Bronchial epithelial cell (primary cell): ENCODE measurements at regions not wholly inside any gene's neighbourhood (a gene's known extent, or its start where the extent isn't known, plus 50 kb on each side); places are given as distances from the start of the nearest gene placed in this dataset.

Experiments used
- DNase-seq: peaks from one replicate; pipeline ENCODE4 v3.0.0-alpha.2; 2010; ENCODE audit warnings: low read depth
- FAIRE-seq: peaks from 2 replicates; lab custom pipeline; 2011; peaks lifted over from hg19 to GRCh38; lab: Jason Lieb, UNC
- H3K27me3 ChIP-seq: 2 replicates; pipeline ENCODE4 v1.5.1; 2011; ENCODE audit warnings: low read length; ENCODE audit not compliant: control insufficient read depth, insufficient read depth
- H3K36me3 ChIP-seq: 2 replicates; pipeline ENCODE4 v1.5.1; 2011; ENCODE audit warnings: low read length; ENCODE audit not compliant: control insufficient read depth, insufficient read depth
- H3K4me3 ChIP-seq: 2 replicates; pipeline ENCODE4 v1.5.1; 2011; ENCODE audit warnings: mild to moderate bottlenecking, low read depth, low read length, control low read depth
- TF ChIP-seq, protein P1 (sequence below): IDR thresholded peaks from 2 replicates; pipeline ENCODE4 v1.5.1; 2011; ENCODE audit warnings: mild to moderate bottlenecking, moderate library complexity, low read length, control low read depth, inconsistent platforms; ENCODE audit not compliant: insufficient read depth, severe bottlenecking

GRCh38 chr20:50295345-50295744 is 104.7 kb downstream of the CEBPB start:
- Histone ChIP-seq H3K36me3 (no peaks in the 10 kb centered on the region), H3K27me3 (no peaks in the 10 kb centered on the region), H3K4me3 (no peak overlapping the region)
- DNase-seq = peak; percentile 36
- no peak for FAIRE-seq
- TF ChIP-seq, protein P1, sequence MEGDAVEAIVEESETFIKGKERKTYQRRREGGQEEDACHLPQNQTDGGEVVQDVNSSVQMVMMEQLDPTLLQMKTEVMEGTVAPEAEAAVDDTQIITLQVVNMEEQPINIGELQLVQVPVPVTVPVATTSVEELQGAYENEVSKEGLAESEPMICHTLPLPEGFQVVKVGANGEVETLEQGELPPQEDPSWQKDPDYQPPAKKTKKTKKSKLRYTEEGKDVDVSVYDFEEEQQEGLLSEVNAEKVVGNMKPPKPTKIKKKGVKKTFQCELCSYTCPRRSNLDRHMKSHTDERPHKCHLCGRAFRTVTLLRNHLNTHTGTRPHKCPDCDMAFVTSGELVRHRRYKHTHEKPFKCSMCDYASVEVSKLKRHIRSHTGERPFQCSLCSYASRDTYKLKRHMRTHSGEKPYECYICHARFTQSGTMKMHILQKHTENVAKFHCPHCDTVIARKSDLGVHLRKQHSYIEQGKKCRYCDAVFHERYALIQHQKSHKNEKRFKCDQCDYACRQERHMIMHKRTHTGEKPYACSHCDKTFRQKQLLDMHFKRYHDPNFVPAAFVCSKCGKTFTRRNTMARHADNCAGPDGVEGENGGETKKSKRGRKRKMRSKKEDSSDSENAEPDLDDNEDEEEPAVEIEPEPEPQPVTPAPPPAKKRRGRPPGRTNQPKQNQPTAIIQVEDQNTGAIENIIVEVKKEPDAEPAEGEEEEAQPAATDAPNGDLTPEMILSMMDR = no peak

DNA sequence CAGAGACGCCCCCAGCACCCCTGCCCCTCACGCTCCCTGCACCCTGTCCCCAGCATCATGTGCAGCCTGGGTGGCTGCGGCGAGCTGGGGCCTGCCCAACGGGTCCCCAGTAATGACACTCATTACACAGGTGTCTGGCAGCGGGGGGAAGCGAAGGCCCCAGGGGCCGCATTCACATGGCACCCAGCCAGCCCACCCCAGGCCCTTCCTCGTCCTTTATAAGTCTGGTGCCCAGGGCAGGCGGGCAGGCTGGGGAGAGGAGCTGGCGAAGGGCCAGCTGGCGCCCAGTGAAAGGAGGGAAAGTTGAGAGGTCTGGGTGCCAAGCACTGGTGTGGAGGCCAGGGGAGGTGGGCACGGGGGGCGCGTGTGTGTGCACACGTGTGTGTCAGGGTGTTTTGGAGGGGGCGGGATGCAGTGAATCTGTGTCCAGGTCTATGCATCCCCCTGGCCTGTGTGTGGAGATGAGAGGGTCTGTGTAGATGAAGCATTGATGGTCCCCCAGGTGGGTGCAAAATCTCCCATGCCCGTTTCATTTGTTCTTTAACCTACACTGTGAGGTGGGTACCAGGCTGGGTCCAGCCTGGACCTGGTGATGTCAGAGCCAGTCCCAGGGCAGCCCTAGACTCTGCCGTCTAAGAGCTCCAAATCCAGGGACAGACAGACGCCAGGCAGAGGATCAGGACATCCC is 105.3 kb downstream of the CEBPB start:
- TF ChIP-seq, protein P1 = no peak
- H3K27me3 ChIP-seq = no peaks in the 10 kb centered on the region
- no peaks in the 10 kb centered on the region for H3K36me3 ChIP-seq
- no peak for FAIRE-seq
- H3K4me3 ChIP-seq = no peak overlapping the region
- DNase-seq = no peak

- TF ChIP-seq, protein P1 = no peak
- DNase-seq (no peak), FAIRE-seq (no peak)
- Histone ChIP-seq H3K4me3 (no peak overlapping the region), H3K27me3 (no peaks in the 10 kb centered on the region), H3K36me3 (no peaks in the 10 kb centered on the region)
Measured at GRCh38 chr20:50296450-50297375, 106.1 kb downstream of the CEBPB start.

DNA sequence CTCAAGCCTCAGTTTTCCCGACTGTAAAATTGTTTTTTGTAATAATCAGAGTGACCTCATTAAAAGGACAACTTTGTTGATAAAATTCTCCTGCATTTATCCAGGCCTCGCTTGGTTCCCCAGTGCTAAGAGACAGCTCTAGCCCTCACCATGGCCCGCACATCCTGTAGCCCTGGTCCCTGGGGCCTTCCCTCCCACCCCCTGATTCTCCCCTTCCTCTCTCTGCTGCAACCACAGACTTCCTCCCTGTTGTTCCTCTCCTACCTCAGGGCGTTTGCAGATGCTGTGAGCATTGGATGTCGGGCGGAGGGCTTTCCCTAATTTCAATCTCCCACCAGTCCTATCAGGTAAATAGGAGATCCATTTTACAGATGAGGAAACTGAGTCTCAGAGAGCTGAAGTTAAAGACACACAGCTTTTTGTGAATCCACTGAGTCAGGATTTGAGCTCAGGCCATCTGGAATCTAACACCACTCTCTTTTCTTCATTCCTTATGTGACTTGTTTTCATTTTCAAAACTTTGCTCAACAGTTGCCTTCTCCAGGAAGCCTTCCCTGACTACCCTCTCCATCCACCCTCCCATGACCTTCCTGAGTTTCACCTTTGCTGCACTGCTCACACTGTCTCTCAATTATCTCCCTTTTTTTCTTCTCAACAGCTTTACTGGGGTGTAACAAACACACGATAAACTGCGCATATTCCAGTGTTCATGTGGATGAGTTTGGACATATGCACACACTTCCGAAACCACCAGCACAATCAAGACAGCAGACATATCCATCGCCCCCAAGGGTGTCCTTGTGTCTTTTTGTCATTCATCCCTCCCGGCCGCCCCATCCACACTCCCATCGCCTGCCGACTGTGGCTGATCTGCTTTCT is 107.1 kb downstream of the CEBPB start:
- no peaks in the 10 kb centered on the region for H3K27me3 ChIP-seq
- no peak for FAIRE-seq
- TF ChIP-seq, protein P1 = no peak
- no peak for DNase-seq
- H3K4me3 ChIP-seq = no peak overlapping the region
- no peaks in the 10 kb centered on the region for H3K36me3 ChIP-seq

- TF ChIP-seq, protein P1 = no peak
- Histone ChIP-seq H3K4me3 (no peak overlapping the region), H3K27me3 (no peaks in the 10 kb centered on the region), H3K36me3 (no peaks in the 10 kb centered on the region)
- FAIRE-seq = no peak
- peak; percentile 90 for DNase-seq
Measured at GRCh38 chr20:50298554-50299324, 108.1 kb downstream of the CEBPB start.
